Activated CD4-positive, alpha-beta memory T cell treated with anti-CD3 and anti-CD28 coated beads, Interleukin-2, amount 10 ng/mL, durations not matched to agents 7 days and 5 days (primary cell): ENCODE measurements at regions not wholly inside any gene's neighbourhood (a gene's known extent, or its start where the extent isn't known, plus 50 kb on each side); places are given as distances from the start of the nearest gene placed in this dataset.

ENCODE experiments used
- CTCF ChIA-PET: fragments of 350-600 bp; sonication (Branson Sonifier 250); formaldehyde crosslinking; loops from one replicate; lab custom pipeline; 2021; ENCODE audit warnings: antibody characterized with exemption, inconsistent platforms; lab: Charles Lee
- POLR2A ChIA-PET: fragments of 350-600 bp; sonication (Branson Sonifier 250); formaldehyde crosslinking; loops from one replicate; lab custom pipeline; 2021; ENCODE audit warnings: antibody characterized with exemption; lab: Charles Lee
- DNase-seq: peaks from one replicate; pipeline ENCODE4 v3.0.0-alpha.2; 2020
- H3K27ac Mint-ChIP-seq: one replicate; pipeline ENCODE4 v1.8.0; 2021; ENCODE audit warnings: mild to moderate bottlenecking, mixed read lengths
- H3K27me3 Mint-ChIP-seq: one replicate; pipeline ENCODE4 v1.8.0; 2021; ENCODE audit warnings: mixed read lengths
- H3K36me3 Mint-ChIP-seq: one replicate; pipeline ENCODE4 v1.8.0; 2021; ENCODE audit warnings: low read depth, mixed read lengths
- H3K4me1 Mint-ChIP-seq: one replicate; pipeline ENCODE4 v1.8.0; 2021; ENCODE audit warnings: mixed read lengths
- H3K4me3 Mint-ChIP-seq: one replicate; pipeline ENCODE4 v1.8.0; 2021; ENCODE audit warnings: mild to moderate bottlenecking, mixed read lengths
- H3K9me3 Mint-ChIP-seq: one replicate; pipeline ENCODE4 v1.8.0; 2021; ENCODE audit warnings: mixed read lengths

- ChIA-PET CTCF (no interaction called here), POLR2A (no interaction called here)
- Mint-ChIP-seq H3K27ac (no peak overlapping the region), H3K27me3 (no peaks in the 10 kb centered on the region), H3K9me3 (peaks cover 6% of the 10 kb centered on the region), H3K4me3 (no peak overlapping the region), H3K36me3 (no peaks in the 10 kb centered on the region), H3K4me1 (no peaks in the 10 kb centered on the region)
- no peak for DNase-seq
Measured at GRCh38 chr4:14284578-14284977, 657.1 kb upstream of the BOD1L1 start.

GRCh38 chr4:14289708-14290107, 662.2 kb upstream of the BOD1L1 start:
- Mint-ChIP-seq H3K4me3 (no peak overlapping the region), H3K27me3 (no peaks in the 10 kb centered on the region), H3K4me1 (no peaks in the 10 kb centered on the region), H3K36me3 (no peaks in the 10 kb centered on the region), H3K9me3 (peaks cover 6% of the 10 kb centered on the region), H3K27ac (no peak overlapping the region)
- ChIA-PET CTCF (no interaction called here), POLR2A (no interaction called here)
- no peak for DNase-seq

DNA sequence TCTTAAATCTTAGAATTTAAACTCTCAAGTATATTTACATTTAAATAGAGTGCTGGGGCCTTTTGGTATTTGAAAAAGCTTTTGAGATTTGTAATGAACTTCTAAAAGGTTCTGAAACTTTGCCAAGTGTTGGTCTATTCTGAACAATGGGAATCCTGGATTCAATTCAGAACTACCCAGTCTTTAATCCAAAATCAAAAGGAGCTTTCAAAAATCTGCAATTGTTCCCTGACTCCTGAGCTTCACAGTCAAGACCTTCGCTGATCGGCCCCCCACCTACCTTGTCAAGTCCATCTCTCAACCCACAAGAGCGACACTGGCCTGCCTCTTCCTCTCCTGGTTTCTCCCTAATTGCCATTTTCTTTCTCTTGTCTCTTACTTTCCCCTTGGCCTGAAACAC, 666.1 kb upstream of the BOD1L1 start:
- CTCF ChIA-PET = no interaction called here
- Mint-ChIP-seq H3K4me1 (no peaks in the 10 kb centered on the region), H3K27ac (no peak overlapping the region), H3K9me3 (no peaks in the 10 kb centered on the region), H3K27me3 (no peaks in the 10 kb centered on the region), H3K36me3 (no peaks in the 10 kb centered on the region), H3K4me3 (no peak overlapping the region)
- DNase-seq = no peak
- POLR2A ChIA-PET = no interaction called here

GRCh38 chr4:14294611-14295010, 667.1 kb upstream of the BOD1L1 start:
- H3K27ac Mint-ChIP-seq = no peak overlapping the region
- H3K36me3 Mint-ChIP-seq = no peaks in the 10 kb centered on the region
- H3K4me3 Mint-ChIP-seq = no peak overlapping the region

GRCh38 chr4:14299166-14299565, 671.6 kb upstream of the BOD1L1 start:
- POLR2A ChIA-PET = no interaction called here
- CTCF ChIA-PET = no interaction called here
- H3K4me3 Mint-ChIP-seq = no peak overlapping the region
- H3K9me3 Mint-ChIP-seq = no peaks in the 10 kb centered on the region
- H3K27ac Mint-ChIP-seq = no peak overlapping the region
- no peaks in the 10 kb centered on the region for H3K27me3 Mint-ChIP-seq
- DNase-seq = no peak
- no peaks in the 10 kb centered on the region for H3K36me3 Mint-ChIP-seq
- no peaks in the 10 kb centered on the region for H3K4me1 Mint-ChIP-seq

More at GRCh38 chr4:14294611-14295010, 667.1 kb upstream of the BOD1L1 start:
- DNase-seq = no peak
- ChIA-PET POLR2A (no interaction called here), CTCF (no interaction called here)
- no peaks in the 10 kb centered on the region for H3K9me3 Mint-ChIP-seq
- H3K4me1 Mint-ChIP-seq = no peaks in the 10 kb centered on the region
- no peaks in the 10 kb centered on the region for H3K27me3 Mint-ChIP-seq

GRCh38 chr4:14302021-14302420, 674.5 kb upstream of the BOD1L1 start:
- H3K36me3 Mint-ChIP-seq = no peaks in the 10 kb centered on the region
- no peaks in the 10 kb centered on the region for H3K27me3 Mint-ChIP-seq
- no peak overlapping the region for H3K4me3 Mint-ChIP-seq
- no peaks in the 10 kb centered on the region for H3K9me3 Mint-ChIP-seq
- DNase-seq = no peak
- CTCF ChIA-PET = no interaction called here
- POLR2A ChIA-PET = no interaction called here
- no peak overlapping the region for H3K27ac Mint-ChIP-seq
- H3K4me1 Mint-ChIP-seq = no peaks in the 10 kb centered on the region

- H3K36me3 Mint-ChIP-seq = no peaks in the 10 kb centered on the region
- H3K9me3 Mint-ChIP-seq = no peaks in the 10 kb centered on the region
- no peaks in the 10 kb centered on the region for H3K4me1 Mint-ChIP-seq
- ChIA-PET POLR2A (no interaction called here), CTCF (no interaction called here)
- no peaks in the 10 kb centered on the region for H3K27me3 Mint-ChIP-seq
- no peak overlapping the region for H3K4me3 Mint-ChIP-seq
- DNase-seq = no peak
- H3K27ac Mint-ChIP-seq = no peak overlapping the region
Measured at GRCh38 chr4:14303856-14304255, 676.3 kb upstream of the BOD1L1 start.

GRCh38 chr4:14308229-14308651, 680.7 kb upstream of the BOD1L1 start:
- Mint-ChIP-seq H3K4me3 (no peak overlapping the region), H3K4me1 (no peaks in the 10 kb centered on the region)

DNA sequence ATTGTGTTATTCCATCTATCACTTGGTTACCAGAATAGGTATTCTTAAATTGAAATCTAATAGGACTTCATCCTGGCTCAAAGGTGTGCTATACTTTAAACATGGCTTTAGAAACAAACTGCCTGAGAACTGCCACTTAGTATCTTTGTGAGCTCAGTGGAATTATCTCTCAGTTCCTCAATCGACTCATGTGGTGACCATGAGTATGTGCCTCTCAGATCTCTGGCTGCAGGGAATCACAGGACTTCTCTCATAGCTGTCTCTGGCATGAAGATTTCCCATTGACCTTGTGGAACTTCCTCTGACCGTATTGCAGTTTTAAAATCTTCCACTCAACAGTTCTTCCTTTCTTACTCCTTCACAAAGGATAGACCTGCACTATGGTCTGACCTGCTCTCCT, 681.9 kb upstream of the BOD1L1 start:
- no peak overlapping the region for H3K27ac Mint-ChIP-seq
- no peaks in the 10 kb centered on the region for H3K36me3 Mint-ChIP-seq
- POLR2A ChIA-PET = no interaction called here
- CTCF ChIA-PET = no interaction called here
- H3K9me3 Mint-ChIP-seq = no peaks in the 10 kb centered on the region
- H3K27me3 Mint-ChIP-seq = no peaks in the 10 kb centered on the region
- no peak for DNase-seq
- H3K4me3 Mint-ChIP-seq = no peak overlapping the region
- H3K4me1 Mint-ChIP-seq = no peaks in the 10 kb centered on the region

More at GRCh38 chr4:14308229-14308651, 680.7 kb upstream of the BOD1L1 start:
- no peaks in the 10 kb centered on the region for H3K9me3 Mint-ChIP-seq
- H3K36me3 Mint-ChIP-seq = no peaks in the 10 kb centered on the region
- ChIA-PET CTCF (no interaction called here), POLR2A (no interaction called here)
- H3K27ac Mint-ChIP-seq = no peak overlapping the region
- DNase-seq = no peak
- H3K27me3 Mint-ChIP-seq = no peaks in the 10 kb centered on the region

- H3K4me1 Mint-ChIP-seq = no peaks in the 10 kb centered on the region
- ChIA-PET CTCF (no interaction called here), POLR2A (no interaction called here)
- H3K9me3 Mint-ChIP-seq = no peaks in the 10 kb centered on the region
- no peaks in the 10 kb centered on the region for H3K36me3 Mint-ChIP-seq
- H3K27me3 Mint-ChIP-seq = no peaks in the 10 kb centered on the region
- H3K27ac Mint-ChIP-seq = no peak overlapping the region
- DNase-seq = no peak
- no peak overlapping the region for H3K4me3 Mint-ChIP-seq
Measured at GRCh38 chr4:14313757-14314156, 686.2 kb upstream of the BOD1L1 start.

GRCh38 chr4:14315129-14315528, 687.2 kb upstream of the CPEB2 start:
- ChIA-PET CTCF (no interaction called here), POLR2A (no interaction called here)
- Mint-ChIP-seq H3K27ac (no peak overlapping the region), H3K36me3 (no peaks in the 10 kb centered on the region), H3K4me3 (no peak overlapping the region), H3K4me1 (no peaks in the 10 kb centered on the region), H3K27me3 (no peaks in the 10 kb centered on the region), H3K9me3 (no peaks in the 10 kb centered on the region)
- DNase-seq = no peak

DNA sequence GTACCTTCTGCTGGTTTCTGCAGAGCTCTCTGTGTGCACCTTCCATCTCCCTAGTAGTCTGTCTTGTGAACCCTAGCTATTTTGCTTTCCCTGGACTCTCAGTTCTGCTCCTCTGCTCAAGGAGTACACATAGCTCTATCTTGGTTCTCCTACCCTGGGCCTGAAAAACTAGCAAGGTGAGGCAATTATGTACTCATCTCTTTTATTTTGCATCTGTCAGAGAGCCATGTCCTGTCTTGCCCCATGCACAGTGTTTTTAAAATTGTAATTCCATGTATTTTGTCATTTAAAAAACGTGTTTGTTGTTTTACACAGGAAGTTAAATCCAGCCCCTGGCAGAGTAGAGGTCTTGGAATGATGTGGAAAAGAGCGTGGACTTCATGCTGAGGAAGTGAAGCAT, 684.9 kb upstream of the CPEB2 start:
- Mint-ChIP-seq H3K9me3 (no peaks in the 10 kb centered on the region), H3K4me1 (no peaks in the 10 kb centered on the region), H3K4me3 (no peak overlapping the region), H3K36me3 (no peaks in the 10 kb centered on the region), H3K27ac (no peak overlapping the region), H3K27me3 (no peaks in the 10 kb centered on the region)
- ChIA-PET POLR2A (no interaction called here), CTCF (no interaction called here)
- no peak for DNase-seq

- Mint-ChIP-seq H3K4me3 (no peak overlapping the region), H3K4me1 (no peaks in the 10 kb centered on the region), H3K36me3 (no peaks in the 10 kb centered on the region), H3K9me3 (no peaks in the 10 kb centered on the region), H3K27ac (no peak overlapping the region), H3K27me3 (no peaks in the 10 kb centered on the region)
- no peak for DNase-seq
- CTCF ChIA-PET = no interaction called here
- POLR2A ChIA-PET = no interaction called here
Measured at GRCh38 chr4:14318671-14319070, 683.6 kb upstream of the CPEB2 start.

GRCh38 chr4:14321723-14322122, 680.6 kb upstream of the CPEB2 start:
- DNase-seq = no peak
- H3K4me3 Mint-ChIP-seq = no peak overlapping the region
- H3K27me3 Mint-ChIP-seq = no peaks in the 10 kb centered on the region
- no peaks in the 10 kb centered on the region for H3K36me3 Mint-ChIP-seq
- no peaks in the 10 kb centered on the region for H3K9me3 Mint-ChIP-seq
- no peaks in the 10 kb centered on the region for H3K4me1 Mint-ChIP-seq
- H3K27ac Mint-ChIP-seq = no peak overlapping the region
- POLR2A ChIA-PET = no interaction called here
- CTCF ChIA-PET = no interaction called here

- Mint-ChIP-seq H3K36me3 (no peaks in the 10 kb centered on the region), H3K9me3 (no peaks in the 10 kb centered on the region), H3K4me1 (no peaks in the 10 kb centered on the region), H3K27me3 (no peaks in the 10 kb centered on the region), H3K4me3 (no peak overlapping the region), H3K27ac (no peak overlapping the region)
- DNase-seq = no peak
- POLR2A ChIA-PET = no interaction called here
- CTCF ChIA-PET = no interaction called here
Measured at GRCh38 chr4:14323191-14323590, 679.1 kb upstream of the CPEB2 start.
